CD4-positive, alpha-beta T cell (primary cell): ENCODE measurements at regions not wholly inside any gene's neighbourhood (a gene's known extent, or its start where the extent isn't known, plus 50 kb on each side); places are given as distances from the start of the nearest gene placed in this dataset.

ENCODE experiments used
- ATAC-seq: fragments of 200-7000 bp; cut with Tn5 transposase; one replicate; pipeline ENCODE4 v1.10.0; 2022; ENCODE audit warnings: mild to moderate bottlenecking; ENCODE audit not compliant: poor library complexity
- CTCF ChIA-PET: fragments of 350-600 bp; sonication (Branson Sonifier 250); formaldehyde crosslinking; loops from one replicate; lab custom pipeline; 2021; ENCODE audit warnings: antibody characterized with exemption, inconsistent platforms; lab: Charles Lee
- POLR2A ChIA-PET: fragments of 350-600 bp; sonication (Branson Sonifier 250); formaldehyde crosslinking; loops from one replicate; lab custom pipeline; 2021; ENCODE audit warnings: antibody characterized with exemption, inconsistent platforms; lab: Charles Lee
- DNase-seq, 14 experiments: peaks; one replicate each; pipeline ENCODE4 v3.0.0-alpha.2; 2013 to 2020; ENCODE audit warnings: mixed read lengths in 2 of 14
- H3K27ac ChIP-seq, 2 donors: one replicate each; pipeline versions ENCODE4 v1.5.1 to v1.7.0; 2013; ENCODE audit warnings: low read length in 2 of 2, low read depth in 1 of 2, mild to moderate bottlenecking in 1 of 2
- H3K27me3 ChIP-seq, 2 experiments: 1 replicate in 1 of 2; 2 replicates in 1 of 2; pipeline versions ENCODE4 v1.6.1 to v1.7.0; 2013; ENCODE audit warnings: low read length in 2 of 2, control low read depth in 1 of 2, mild to moderate bottlenecking in 1 of 2, moderate library complexity in 1 of 2; ENCODE audit not compliant: insufficient read depth in 2 of 2, control insufficient read depth in 1 of 2
- H3K36me3 ChIP-seq: one replicate; pipeline ENCODE4 v1.6.1; 2013; ENCODE audit warnings: low read length, control low read depth; ENCODE audit not compliant: insufficient read depth
- H3K4me1 ChIP-seq: one replicate; pipeline ENCODE4 v1.6.1; 2013; ENCODE audit warnings: low read length, control low read depth; ENCODE audit not compliant: insufficient read depth
- H3K4me3 ChIP-seq: one replicate; pipeline ENCODE4 v1.5.1; 2013; ENCODE audit warnings: mild to moderate bottlenecking, low read length, moderate library complexity
- H3K9me3 ChIP-seq, 2 experiments: 1 replicate in 1 of 2; 2 replicates in 1 of 2; pipeline versions ENCODE4 v1.6.1 to v1.7.0; 2013; ENCODE audit warnings: low read length in 2 of 2, mild to moderate bottlenecking in 2 of 2, control low read depth in 1 of 2, moderate library complexity in 1 of 2; ENCODE audit not compliant: control insufficient read depth in 1 of 2, insufficient read depth in 1 of 2
- H3K27ac Mint-ChIP-seq: one replicate; pipeline ENCODE4 v1.8.0; 2020; ENCODE audit warnings: mixed read lengths
- H3K27me3 Mint-ChIP-seq: one replicate; pipeline ENCODE4 v1.8.0; 2021; ENCODE audit warnings: mixed read lengths
- H3K36me3 Mint-ChIP-seq: one replicate; pipeline ENCODE4 v1.8.0; 2021; ENCODE audit warnings: low read depth, mixed read lengths
- H3K4me1 Mint-ChIP-seq: one replicate; pipeline ENCODE4 v1.8.0; 2021; ENCODE audit warnings: low read depth, mixed read lengths
- H3K4me3 Mint-ChIP-seq: one replicate; pipeline ENCODE4 v1.8.0; 2020; ENCODE audit warnings: mild to moderate bottlenecking, mixed read lengths
- H3K9me3 Mint-ChIP-seq: one replicate; pipeline ENCODE4 v1.8.0; 2020; ENCODE audit warnings: mixed read lengths
- intact Hi-C, 2 experiments: fragments of 100-400 bp; cut with DNase I in 1 of 2; cut with micrococcal nuclease in 1 of 2; formaldehyde crosslinking; loops; one replicate each; pipeline versions ENCODE4 v1.15.1 to v1.9.0; 2023 to 2025; cut with DNase I, micrococcal nuclease
- TF ChIP-seq, protein P1 (sequence below): fragments of 200-600 bp; IDR thresholded peaks from one replicate; pipeline ENCODE4 v1.8.0; 2022; ENCODE audit warnings: antibody characterized with exemption, mild to moderate bottlenecking

DNA sequence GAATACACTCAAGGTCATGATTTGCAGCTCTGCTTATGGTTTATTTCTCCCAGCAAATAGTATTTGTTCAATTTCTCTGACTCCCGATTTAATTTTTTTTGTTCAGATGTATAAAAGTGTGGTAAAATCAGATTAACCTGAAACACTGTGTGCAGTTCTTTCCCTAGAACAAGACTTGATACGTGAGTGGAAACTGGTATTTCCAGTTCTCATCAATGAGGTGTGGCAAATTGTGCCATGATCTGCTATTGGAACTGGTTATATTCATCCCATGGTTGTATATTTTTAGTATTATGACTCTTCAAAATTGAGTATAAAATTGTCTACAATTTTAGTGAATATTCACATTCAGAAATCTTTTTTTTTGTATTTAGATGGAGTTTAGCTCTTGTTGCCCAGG lies 76.8 kb upstream of the IVNS1ABP start:
- no peak overlapping the region for H3K27ac ChIP-seq
- no peaks in the 10 kb centered on the region for H3K36me3 ChIP-seq
- POLR2A ChIA-PET = no interaction called here
- CTCF ChIA-PET = interaction anchor here (0.8 kb wide), 1 partner anchor 93 kb away, joined by 3 read pairs; no protein-coding TSS in a partner anchor
- Mint-ChIP-seq H3K4me3 (no peak overlapping the region), H3K36me3 (no peaks in the 10 kb centered on the region), H3K9me3 (no peaks in the 10 kb centered on the region), H3K4me1 (no peaks in the 10 kb centered on the region), H3K27me3 (no peaks in the 10 kb centered on the region), H3K27ac (no peak overlapping the region)
- H3K4me3 ChIP-seq = no peak overlapping the region
- TF ChIP-seq, protein P1, sequence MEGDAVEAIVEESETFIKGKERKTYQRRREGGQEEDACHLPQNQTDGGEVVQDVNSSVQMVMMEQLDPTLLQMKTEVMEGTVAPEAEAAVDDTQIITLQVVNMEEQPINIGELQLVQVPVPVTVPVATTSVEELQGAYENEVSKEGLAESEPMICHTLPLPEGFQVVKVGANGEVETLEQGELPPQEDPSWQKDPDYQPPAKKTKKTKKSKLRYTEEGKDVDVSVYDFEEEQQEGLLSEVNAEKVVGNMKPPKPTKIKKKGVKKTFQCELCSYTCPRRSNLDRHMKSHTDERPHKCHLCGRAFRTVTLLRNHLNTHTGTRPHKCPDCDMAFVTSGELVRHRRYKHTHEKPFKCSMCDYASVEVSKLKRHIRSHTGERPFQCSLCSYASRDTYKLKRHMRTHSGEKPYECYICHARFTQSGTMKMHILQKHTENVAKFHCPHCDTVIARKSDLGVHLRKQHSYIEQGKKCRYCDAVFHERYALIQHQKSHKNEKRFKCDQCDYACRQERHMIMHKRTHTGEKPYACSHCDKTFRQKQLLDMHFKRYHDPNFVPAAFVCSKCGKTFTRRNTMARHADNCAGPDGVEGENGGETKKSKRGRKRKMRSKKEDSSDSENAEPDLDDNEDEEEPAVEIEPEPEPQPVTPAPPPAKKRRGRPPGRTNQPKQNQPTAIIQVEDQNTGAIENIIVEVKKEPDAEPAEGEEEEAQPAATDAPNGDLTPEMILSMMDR = no peak
- no peak for ATAC-seq
- intact Hi-C loops = loop anchor here in 1 of 2 experiments (5.0 kb wide), 1 partner anchor 47 kb away; no protein-coding TSS in a partner anchor
- no peaks in the 10 kb centered on the region for H3K4me1 ChIP-seq
- H3K27me3 ChIP-seq = no peaks in the 10 kb centered on the region
- H3K9me3 ChIP-seq = no peaks in the 10 kb centered on the region
- DNase-seq = no peak

DNA sequence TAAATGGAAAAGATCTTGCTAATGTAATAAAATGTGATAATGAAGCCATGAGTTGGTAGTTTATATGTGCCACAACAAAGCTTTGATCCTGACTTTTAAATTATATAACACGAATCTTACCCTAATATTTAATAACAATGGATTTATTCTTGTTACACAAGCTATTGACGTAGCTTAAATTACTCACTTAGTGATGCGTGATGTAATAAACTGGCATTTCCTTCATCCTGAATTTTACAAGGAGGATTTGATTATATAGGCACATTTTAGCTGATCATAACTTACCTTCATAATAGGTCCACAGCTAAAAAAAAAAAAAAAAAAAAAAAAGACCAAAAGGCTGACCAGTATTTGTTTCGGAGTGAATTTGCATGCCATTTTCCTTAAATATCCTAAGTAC lies 76.2 kb upstream of the IVNS1ABP start:
- Histone ChIP-seq H3K4me3 (no peak overlapping the region), H3K27me3 (no peaks in the 10 kb centered on the region), H3K27ac (no peak overlapping the region), H3K9me3 (no peaks in the 10 kb centered on the region), H3K4me1 (no peaks in the 10 kb centered on the region), H3K36me3 (no peaks in the 10 kb centered on the region)
- TF ChIP-seq, protein P1 = no peak
- H3K36me3 Mint-ChIP-seq = no peaks in the 10 kb centered on the region
- DNase-seq (no peak), ATAC-seq (no peak)
- POLR2A ChIA-PET = no interaction called here
- intact Hi-C loops = loop anchor here in 1 of 2 experiments (5.0 kb wide), 1 partner anchor 46 kb away; no protein-coding TSS in a partner anchor
- H3K9me3 Mint-ChIP-seq = no peaks in the 10 kb centered on the region
- H3K4me3 Mint-ChIP-seq = no peak overlapping the region
- no peaks in the 10 kb centered on the region for H3K4me1 Mint-ChIP-seq
- CTCF ChIA-PET = interaction anchor here (0.8 kb wide), 1 partner anchor 94 kb away, joined by 3 read pairs; no protein-coding TSS in a partner anchor
- no peak overlapping the region for H3K27ac Mint-ChIP-seq
- H3K27me3 Mint-ChIP-seq = no peaks in the 10 kb centered on the region

DNA sequence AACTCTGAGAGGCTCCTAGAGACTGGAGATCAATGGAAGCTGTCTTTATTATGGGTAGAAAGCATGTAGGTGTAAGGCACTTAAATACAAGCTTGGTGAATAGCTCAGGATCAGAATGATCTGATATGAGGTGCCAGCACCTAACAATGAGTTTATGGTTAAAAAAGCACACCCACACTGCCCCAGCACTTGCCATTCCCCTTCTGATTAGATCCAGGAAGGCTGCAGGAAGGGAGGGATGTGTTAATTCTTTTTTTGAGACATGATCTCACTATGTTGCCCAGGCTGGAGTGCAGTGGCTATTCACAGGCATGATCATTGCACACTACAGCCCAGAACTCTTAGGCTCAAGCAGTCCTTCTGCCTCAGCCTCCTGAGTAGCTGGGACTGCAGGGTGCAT lies 71.8 kb upstream of the IVNS1ABP start:
- Histone ChIP-seq H3K27me3 (no peaks in the 10 kb centered on the region), H3K4me3 (no peak overlapping the region), H3K4me1 (no peaks in the 10 kb centered on the region), H3K9me3 (no peaks in the 10 kb centered on the region), H3K36me3 (no peaks in the 10 kb centered on the region), H3K27ac (no peak overlapping the region)
- no peak for DNase-seq
- intact Hi-C loops = no loop called here
- Mint-ChIP-seq H3K4me1 (no peaks in the 10 kb centered on the region), H3K27me3 (no peaks in the 10 kb centered on the region), H3K36me3 (no peaks in the 10 kb centered on the region), H3K27ac (no peak overlapping the region), H3K4me3 (no peak overlapping the region), H3K9me3 (no peaks in the 10 kb centered on the region)
- TF ChIP-seq, protein P1 = no peak
- CTCF ChIA-PET = no interaction called here
- no peak for ATAC-seq
- POLR2A ChIA-PET = no interaction called here
